Gastroesophageal sphincter (tissue), 3 donors: ENCODE measurements at regions not wholly inside any gene's neighbourhood (a gene's known extent, or its start where the extent isn't known, plus 50 kb on each side); places are given as distances from the start of the nearest gene placed in this dataset.

Experiments
- POLR2A ChIP-seq, 2 donors: fragments of 450-650 bp; IDR thresholded peaks; one replicate each; pipeline ENCODE4 v1.6.1; 2017; ENCODE audit warnings: antibody characterized with exemption in 2 of 2, mild to moderate bottlenecking in 2 of 2, moderate library complexity in 1 of 2
- TF ChIP-seq, protein P1 (sequence below), 4 experiments: fragments of 200-600 bp in 2 of 4; fragments of 450-650 bp in 2 of 4; sonication (generic) in 1 of 4; IDR thresholded peaks; one replicate each; pipeline ENCODE4 v1.5.1; 2017 to 2019; ENCODE audit warnings: antibody characterized with exemption in 4 of 4, mild to moderate bottlenecking in 2 of 4, moderate library complexity in 2 of 4

GRCh38 chr3:168307893-168308292 is 212.2 kb upstream of the GOLIM4 start:
- TF ChIP-seq, protein P1, sequence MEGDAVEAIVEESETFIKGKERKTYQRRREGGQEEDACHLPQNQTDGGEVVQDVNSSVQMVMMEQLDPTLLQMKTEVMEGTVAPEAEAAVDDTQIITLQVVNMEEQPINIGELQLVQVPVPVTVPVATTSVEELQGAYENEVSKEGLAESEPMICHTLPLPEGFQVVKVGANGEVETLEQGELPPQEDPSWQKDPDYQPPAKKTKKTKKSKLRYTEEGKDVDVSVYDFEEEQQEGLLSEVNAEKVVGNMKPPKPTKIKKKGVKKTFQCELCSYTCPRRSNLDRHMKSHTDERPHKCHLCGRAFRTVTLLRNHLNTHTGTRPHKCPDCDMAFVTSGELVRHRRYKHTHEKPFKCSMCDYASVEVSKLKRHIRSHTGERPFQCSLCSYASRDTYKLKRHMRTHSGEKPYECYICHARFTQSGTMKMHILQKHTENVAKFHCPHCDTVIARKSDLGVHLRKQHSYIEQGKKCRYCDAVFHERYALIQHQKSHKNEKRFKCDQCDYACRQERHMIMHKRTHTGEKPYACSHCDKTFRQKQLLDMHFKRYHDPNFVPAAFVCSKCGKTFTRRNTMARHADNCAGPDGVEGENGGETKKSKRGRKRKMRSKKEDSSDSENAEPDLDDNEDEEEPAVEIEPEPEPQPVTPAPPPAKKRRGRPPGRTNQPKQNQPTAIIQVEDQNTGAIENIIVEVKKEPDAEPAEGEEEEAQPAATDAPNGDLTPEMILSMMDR (IDR thresholded peaks at IDR 0.05): no peak
- no peak for TF ChIP-seq POLR2A (IDR thresholded peaks at IDR 0.05)
